Left cardiac atrium (tissue), 4 donors: ENCODE measurements at regions not wholly inside any gene's neighbourhood (a gene's known extent, or its start where the extent isn't known, plus 50 kb on each side); places are given as distances from the start of the nearest gene placed in this dataset.

Source experiments
- ATAC-seq, 2 donors: fragments of 200-7000 bp; cut with Tn5 transposase; one replicate each; pipeline ENCODE4 v1.9.1; 2020; ENCODE audit warnings: mild to moderate bottlenecking in 2 of 2, moderate library complexity in 2 of 2
- DNase-seq: peaks from one replicate; pipeline ENCODE4 v3.0.0-alpha.2; 2020
- intact Hi-C, 2 donors: fragments of 100-400 bp; cut with DNase I; formaldehyde crosslinking; loops; one replicate each; pipeline versions ENCODE4 v1.14.1 to v1.15.1; 2022 to 2023
- donor health status: DM: no; HTN: yes; CAD: no.
- donor health status: DM: no; HTN: yes; CAD: no; lungs with severe emphysema.
- donor health status: DM: yes; HTN: yes; CAD: no.
- donor health status: Dilated cardiomyopathy.

DNA sequence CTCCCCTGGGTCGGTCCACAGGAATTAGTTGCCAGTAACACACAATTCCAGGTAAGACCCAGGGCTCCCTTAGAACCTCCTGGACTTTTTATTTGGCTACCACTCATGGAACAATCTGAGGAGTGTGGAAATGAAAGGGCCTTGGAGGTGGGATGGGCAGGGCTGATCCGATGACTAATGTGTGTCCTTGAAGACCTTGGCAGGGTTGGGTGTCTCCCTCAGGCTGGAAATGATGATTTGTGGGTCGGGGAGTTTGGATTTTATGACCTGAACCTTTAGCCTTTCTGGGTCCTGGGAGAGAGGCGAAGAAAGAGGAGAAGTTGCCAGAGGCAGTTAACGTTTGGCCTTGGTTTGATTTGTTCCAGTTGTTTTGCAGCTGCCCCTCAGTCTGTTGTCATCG, 425.0 kb downstream of the MID1IP1 start:
- intact Hi-C loops = no loop called here
- DNase-seq = no peak
- ATAC-seq = no peak

DNA sequence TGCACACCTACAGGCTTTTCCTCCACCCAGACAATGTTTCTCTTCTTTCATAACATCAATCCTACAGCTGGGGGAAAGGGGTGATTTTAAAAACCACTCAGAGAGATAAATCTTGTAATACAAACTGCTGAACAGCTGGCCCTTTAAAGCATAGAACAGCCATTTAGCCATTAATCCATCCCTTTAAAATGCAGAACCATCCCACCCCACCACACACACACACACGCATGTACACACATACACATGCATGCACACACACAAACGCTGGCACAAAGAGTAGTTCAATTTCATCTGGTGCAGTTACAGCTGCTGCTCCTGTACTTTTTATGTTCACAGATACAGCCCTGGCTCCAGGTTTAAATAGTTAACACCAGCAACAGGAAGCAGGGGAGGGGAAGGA, 426.1 kb downstream of the MID1IP1 start:
- no peak for ATAC-seq
- intact Hi-C loops = no loop called here

GRCh38 chrX:39238006-39238405, 436.7 kb downstream of the MID1IP1 start:
- intact Hi-C loops = loop anchor here in 1 of 2 donors (10.0 kb wide), 1 partner anchor 463 kb away; no protein-coding TSS in a partner anchor
- ATAC-seq (no peak), DNase-seq (no peak)

More for the DNA sequence above, 426.1 kb downstream of the MID1IP1 start:
- DNase-seq = no peak

GRCh38 chrX:39242187-39242586, 440.9 kb downstream of the MID1IP1 start:
- ATAC-seq = peak in 1 of 2 donors; percentile 38
- intact Hi-C loops = loop anchor here in 1 of 2 donors (5.0 to 10.0 kb wide), 2 partner anchors 77 to 490 kb away; no protein-coding TSS in a partner anchor
- no peak for DNase-seq

- no peak for DNase-seq
- no peak for ATAC-seq
- intact Hi-C loops = loop anchor here in 1 of 2 donors (5.0 to 10.0 kb wide), 2 partner anchors 79 to 492 kb away; no protein-coding TSS in a partner anchor
These were observed 442.9 kb downstream of the MID1IP1 start for GRCh38 chrX:39244147-39244546.

GRCh38 chrX:39245024-39245423, 443.8 kb downstream of the MID1IP1 start:
- DNase-seq (no peak), ATAC-seq (no peak)
- intact Hi-C loops = loop anchor here in 1 of 2 donors (10.0 kb wide), 1 partner anchor 80 kb away; no protein-coding TSS in a partner anchor

GRCh38 chrX:39247536-39247935, 446.3 kb downstream of the MID1IP1 start:
- no peak for DNase-seq
- no peak for ATAC-seq
- intact Hi-C loops = loop anchor here in 1 of 2 donors (10.0 kb wide), 1 partner anchor 83 kb away; no protein-coding TSS in a partner anchor

GRCh38 chrX:39248330-39248729, 447.1 kb downstream of the MID1IP1 start:
- intact Hi-C loops = loop anchor here in 1 of 2 donors (10.0 kb wide), 1 partner anchor 84 kb away; no protein-coding TSS in a partner anchor

GRCh38 chrX:39249999-39250398, 448.7 kb downstream of the MID1IP1 start:
- intact Hi-C loops = loop anchor here in 1 of 2 donors (10.0 kb wide), 1 partner anchor 85 kb away; no protein-coding TSS in a partner anchor
- ATAC-seq = no peak
- DNase-seq = no peak

More at GRCh38 chrX:39248330-39248729, 447.1 kb downstream of the MID1IP1 start:
- ATAC-seq = no peak
- no peak for DNase-seq

GRCh38 chrX:39251995-39252394, 450.7 kb downstream of the MID1IP1 start:
- intact Hi-C loops = no loop called here
- DNase-seq (no peak), ATAC-seq (no peak)

DNA sequence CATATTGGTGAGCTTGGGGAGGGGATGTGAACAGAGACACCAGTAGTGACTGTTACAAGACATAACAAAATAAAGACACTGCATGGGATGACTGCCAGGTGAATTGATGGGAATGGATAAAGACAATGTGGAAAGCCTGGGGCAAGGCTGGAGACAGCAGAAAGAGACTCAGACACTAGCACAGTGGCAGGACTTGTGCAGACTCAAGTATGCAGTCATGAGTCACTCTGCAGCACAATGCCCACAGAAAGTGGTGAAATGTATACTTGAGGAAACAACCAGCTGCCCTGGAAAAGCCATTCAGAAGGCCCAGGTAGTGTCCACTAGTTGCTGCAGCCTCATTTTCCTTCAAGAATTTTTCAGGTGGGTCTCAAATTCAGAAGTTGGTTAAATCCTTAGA, 452.3 kb downstream of the MID1IP1 start:
- ATAC-seq (no peak), DNase-seq (no peak)
- intact Hi-C loops = no loop called here

DNA sequence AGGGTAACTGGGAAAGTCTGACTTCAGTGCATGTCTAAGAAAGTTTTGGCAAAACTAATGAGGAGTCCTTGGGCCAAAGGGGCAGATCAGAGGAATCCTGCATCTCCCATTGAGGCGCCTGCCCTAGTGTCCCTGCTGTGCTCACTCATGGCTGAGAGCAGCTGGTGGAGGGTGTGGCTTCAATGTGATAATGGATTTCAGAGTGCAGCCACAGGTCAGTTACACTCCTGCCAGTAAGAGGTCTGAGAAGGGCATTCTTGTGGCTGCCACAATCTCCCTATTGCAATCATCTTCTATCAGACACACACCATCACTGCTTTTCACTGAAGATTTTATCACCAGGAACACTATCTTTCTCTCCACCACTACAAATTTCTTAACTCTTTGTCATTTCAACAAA, 457.1 kb downstream of the MID1IP1 start:
- ATAC-seq = peak in 1 of 2 donors; percentile 38
- no peak for DNase-seq
- intact Hi-C loops = no loop called here

DNA sequence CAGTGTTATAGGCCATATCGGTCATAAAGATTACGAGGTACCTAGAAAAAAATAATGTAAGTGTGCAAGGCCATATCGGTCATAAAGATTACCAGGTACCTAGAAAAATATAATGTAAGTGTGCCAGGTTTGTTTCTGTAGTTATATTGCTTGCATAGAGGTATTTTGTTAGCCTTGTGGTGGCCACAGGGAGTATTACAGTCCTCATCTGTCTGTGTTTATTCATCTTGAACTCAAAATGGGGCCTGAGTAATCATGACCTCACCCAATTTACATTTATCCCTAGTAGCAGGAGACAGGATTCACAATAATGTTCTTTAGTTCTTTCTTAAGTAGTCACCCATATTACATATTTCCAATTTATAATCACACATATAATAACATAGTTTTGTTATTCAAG, 459.7 kb downstream of the MID1IP1 start:
- intact Hi-C loops = loop anchor here in 1 of 2 donors (10.0 kb wide), 2 partner anchors 184 to 464 kb away; no protein-coding TSS in a partner anchor
- DNase-seq (no peak), ATAC-seq (no peak)

GRCh38 chrX:39261446-39262147, 460.3 kb downstream of the MID1IP1 start:
- ATAC-seq (no peak), DNase-seq (no peak)
- intact Hi-C loops = loop anchor here in 1 of 2 donors (10.0 kb wide), 2 partner anchors 183 to 463 kb away; no protein-coding TSS in a partner anchor

DNA sequence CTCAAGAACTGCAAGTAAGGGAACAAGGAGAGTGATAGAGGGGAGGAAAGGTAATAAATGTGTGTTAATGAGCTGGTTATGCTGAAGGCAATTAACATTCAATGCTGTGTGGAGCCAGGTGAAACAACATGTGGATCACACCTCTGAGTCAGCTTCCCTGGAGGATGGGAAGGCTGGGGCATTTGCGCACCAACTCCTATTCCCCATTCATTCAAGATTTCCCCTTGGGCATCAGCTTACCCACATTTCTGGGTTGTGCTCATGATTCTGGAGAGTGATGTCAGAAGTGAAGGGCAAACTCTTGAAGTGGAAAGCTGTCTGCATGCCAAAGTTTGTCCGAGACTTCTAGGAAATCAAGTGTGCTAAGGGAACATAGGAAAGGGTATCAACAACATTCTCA, 461.4 kb downstream of the MID1IP1 start:
- no peak for ATAC-seq
- intact Hi-C loops = loop anchor here in 1 of 2 donors (10.0 kb wide), 2 partner anchors 182 to 462 kb away; no protein-coding TSS in a partner anchor

GRCh38 chrX:39264023-39264422, 462.8 kb downstream of the MID1IP1 start:
- no peak for DNase-seq
- intact Hi-C loops = loop anchor here in 1 of 2 donors (10.0 kb wide), 2 partner anchors 181 to 461 kb away; no protein-coding TSS in a partner anchor
- no peak for ATAC-seq

More for the DNA sequence above, 461.4 kb downstream of the MID1IP1 start:
- DNase-seq = no peak

DNA sequence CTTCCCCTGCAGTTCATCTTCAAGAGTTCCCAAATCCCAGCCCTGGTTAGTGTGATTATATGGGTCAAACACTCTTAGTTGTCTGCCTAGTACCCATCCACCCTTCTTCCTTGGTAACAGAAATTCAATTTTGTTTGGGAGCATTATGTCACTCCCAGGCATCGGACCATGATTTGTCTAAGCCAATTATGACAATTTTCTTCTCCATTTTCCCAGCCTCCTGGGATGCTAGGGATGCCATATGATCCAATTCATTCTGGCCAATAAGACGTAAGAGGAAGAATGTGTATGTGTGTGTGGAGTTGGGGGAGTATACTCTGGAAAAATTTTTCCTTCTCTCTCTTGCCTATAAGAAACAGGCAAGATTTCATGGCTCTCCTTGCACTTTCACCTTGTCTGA, 465.9 kb downstream of the MID1IP1 start:
- DNase-seq (no peak), ATAC-seq (no peak)
- intact Hi-C loops = loop anchor here in 1 of 2 donors (10.0 kb wide), 2 partner anchors 178 to 458 kb away; no protein-coding TSS in a partner anchor

DNA sequence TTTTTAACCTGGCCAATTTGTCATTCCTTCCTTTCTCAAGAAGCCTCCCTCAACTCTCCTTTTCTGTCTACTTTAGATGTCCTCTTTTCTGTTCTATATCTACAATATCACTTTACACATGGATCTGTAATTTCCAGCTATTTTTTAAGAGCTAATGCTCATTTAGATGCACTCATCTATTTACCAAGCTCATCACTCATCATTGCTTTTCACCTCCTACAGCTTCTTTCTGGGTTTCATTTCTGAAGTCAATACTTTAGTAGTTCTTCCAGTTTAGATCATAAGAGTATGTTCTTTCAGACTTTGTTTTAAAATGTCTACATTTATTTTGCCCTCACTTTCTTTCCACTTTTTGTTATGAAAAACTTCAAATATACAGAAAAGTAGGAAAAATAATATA, 466.9 kb downstream of the MID1IP1 start:
- DNase-seq (no peak), ATAC-seq (no peak)
- intact Hi-C loops = loop anchor here in 1 of 2 donors (10.0 kb wide), 2 partner anchors 177 to 457 kb away; no protein-coding TSS in a partner anchor

- DNase-seq = no peak
- no peak for ATAC-seq
- intact Hi-C loops = no loop called here
These were observed 474.3 kb downstream of the MID1IP1 start for GRCh38 chrX:39275500-39276068.
